Natural killer cell treated with Interleukin-12 subunit alpha and Interleukin-12 subunit beta and Interleukin-15 and Interleukin-18, amount 100 ng/mL, for 72 hours (primary cell): ENCODE measurements at regions not wholly inside any gene's neighbourhood (a gene's known extent, or its start where the extent isn't known, plus 50 kb on each side); places are given as distances from the start of the nearest gene placed in this dataset.

Source experiments
- ATAC-seq, 2 donors: fragments of 150-1000 bp; cut with Tn5 transposase in 1 of 2; sonication (Bioruptor Pico), chemical (Tn5 transposase) in 1 of 2; 2 replicates each; pipeline ENCODE4 v1.10.0; 2021
- DNase-seq: peaks from one replicate; pipeline ENCODE4 v3.0.0; 2022; ENCODE audit warnings: low spot score
- H3K27ac Mint-ChIP-seq, 2 donors: 1 replicate in 1 of 2; 2 replicates in 1 of 2; pipeline ENCODE4 v1.8.0; 2022; ENCODE audit warnings: mixed read lengths in 2 of 2, mild to moderate bottlenecking in 1 of 2, moderate library complexity in 1 of 2
- H3K27me3 Mint-ChIP-seq, 2 donors: 1 replicate in 1 of 2; 2 replicates in 1 of 2; pipeline ENCODE4 v1.8.0; 2022; ENCODE audit warnings: mixed read lengths in 2 of 2
- H3K36me3 Mint-ChIP-seq: one replicate; pipeline ENCODE4 v1.8.0; 2022; ENCODE audit warnings: mixed read lengths
- H3K4me1 Mint-ChIP-seq, 2 donors: 1 replicate in 1 of 2; 2 replicates in 1 of 2; pipeline ENCODE4 v1.8.0; 2022; ENCODE audit warnings: low read depth in 2 of 2, mixed read lengths in 2 of 2, mild to moderate bottlenecking in 1 of 2
- H3K4me3 Mint-ChIP-seq: one replicate; pipeline ENCODE4 v1.8.0; 2022; ENCODE audit warnings: mixed read lengths
- H3K9me3 Mint-ChIP-seq: 2 replicates; pipeline ENCODE4 v1.8.0; 2022; ENCODE audit warnings: mixed read lengths

DNA sequence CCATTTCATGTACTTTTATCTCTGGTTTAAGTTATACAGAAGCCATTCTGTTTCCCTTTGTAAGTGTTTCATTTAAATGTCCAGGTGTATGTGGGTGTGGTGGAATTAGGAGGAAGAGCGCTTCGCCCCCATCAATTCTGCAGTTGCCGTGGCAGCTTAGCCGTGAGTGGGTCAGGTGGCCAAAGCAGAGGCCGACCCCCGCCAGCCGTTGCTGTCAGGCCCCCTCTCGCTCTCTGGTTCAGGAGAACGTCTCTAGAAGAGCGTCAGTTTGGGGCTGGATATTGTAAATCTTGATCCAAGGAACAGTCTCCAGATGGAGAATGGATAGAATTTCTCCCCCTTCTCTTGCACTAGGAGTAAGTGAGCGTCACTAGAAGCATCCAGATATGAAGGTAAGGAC, 367.4 kb downstream of the FOXA2 start:
- no peaks in the 10 kb centered on the region for H3K27me3 Mint-ChIP-seq
- peaks cover 3% of the 10 kb centered on the region for H3K9me3 Mint-ChIP-seq
- ATAC-seq (no peak), DNase-seq (no peak)
- no peaks in the 10 kb centered on the region for H3K4me1 Mint-ChIP-seq
- no peak overlapping the region for H3K4me3 Mint-ChIP-seq
- no peaks in the 10 kb centered on the region for H3K36me3 Mint-ChIP-seq
- no peak overlapping the region for H3K27ac Mint-ChIP-seq

DNA sequence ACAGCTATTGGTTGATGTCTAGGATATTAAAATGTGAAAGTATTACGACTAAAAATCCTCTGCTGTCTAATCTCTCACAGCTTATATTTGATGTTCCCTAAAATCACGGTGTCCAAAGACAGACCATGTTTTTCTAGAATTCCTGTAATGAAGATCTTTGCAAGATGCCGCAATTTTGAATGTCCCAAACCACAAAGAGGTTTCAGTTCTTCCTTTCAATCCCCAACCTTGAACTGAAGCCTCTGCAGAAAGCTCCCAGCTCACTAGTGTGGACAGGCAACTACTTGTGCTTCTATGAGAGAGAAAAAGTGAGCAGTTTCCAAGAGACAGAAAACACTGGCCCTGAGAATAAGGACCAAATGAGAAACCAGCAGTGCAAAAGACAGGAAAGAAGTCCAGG, 370.1 kb downstream of the FOXA2 start:
- H3K27me3 Mint-ChIP-seq = no peaks in the 10 kb centered on the region
- H3K9me3 Mint-ChIP-seq = peaks cover 3% of the 10 kb centered on the region
- ATAC-seq (no peak), DNase-seq (no peak)
- H3K4me3 Mint-ChIP-seq = no peak overlapping the region
- H3K4me1 Mint-ChIP-seq = no peaks in the 10 kb centered on the region
- H3K36me3 Mint-ChIP-seq = no peaks in the 10 kb centered on the region
- no peak overlapping the region for H3K27ac Mint-ChIP-seq

DNA sequence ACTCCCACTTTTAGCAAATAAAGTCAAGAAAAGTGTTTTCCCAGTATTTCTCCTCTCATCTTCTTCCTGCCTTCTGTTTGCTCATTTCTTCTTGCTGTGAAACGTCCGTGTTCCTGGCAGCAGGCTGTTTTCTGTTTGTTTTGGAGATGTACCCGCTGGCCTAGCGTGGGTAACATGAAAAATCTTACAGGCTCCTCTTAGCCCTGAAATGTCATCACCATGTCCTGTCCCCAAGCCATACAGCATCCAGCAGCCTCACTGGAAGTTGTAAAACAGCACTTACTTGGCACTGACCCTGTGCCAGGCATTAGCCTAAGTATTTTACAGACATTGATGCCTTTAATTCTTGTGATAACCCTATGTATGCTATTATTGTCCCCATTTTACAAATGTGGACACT, 371.1 kb downstream of the FOXA2 start:
- no peak for DNase-seq
- H3K27me3 Mint-ChIP-seq = no peaks in the 10 kb centered on the region
- no peaks in the 10 kb centered on the region for H3K4me1 Mint-ChIP-seq
- H3K36me3 Mint-ChIP-seq = no peaks in the 10 kb centered on the region
- H3K27ac Mint-ChIP-seq = no peak overlapping the region
- ATAC-seq = no peak
- H3K9me3 Mint-ChIP-seq = peaks cover 6% of the 10 kb centered on the region
- no peak overlapping the region for H3K4me3 Mint-ChIP-seq

DNA sequence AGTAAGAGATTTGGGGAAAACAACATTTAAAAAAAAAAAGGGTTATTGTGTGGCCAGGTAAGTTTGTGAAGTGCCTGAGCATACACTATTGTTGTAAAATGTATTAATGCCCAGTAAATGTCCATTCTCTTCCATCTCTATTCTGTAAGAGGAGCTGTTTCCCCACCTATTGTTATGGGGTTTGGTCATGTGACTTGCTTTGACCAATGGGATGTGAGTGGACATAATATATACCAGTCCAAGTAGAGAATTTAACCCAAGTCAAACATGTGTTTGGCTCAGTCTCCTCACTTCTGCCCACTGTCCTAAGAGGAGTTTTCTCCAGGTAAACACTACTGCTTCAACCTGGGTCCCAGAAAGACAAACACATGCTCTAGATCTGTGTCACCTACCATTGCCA, 377.1 kb downstream of the FOXA2 start:
- ATAC-seq = no peak
- Mint-ChIP-seq H3K4me1 (no peaks in the 10 kb centered on the region), H3K4me3 (no peak overlapping the region), H3K27ac (no peak overlapping the region), H3K36me3 (no peaks in the 10 kb centered on the region), H3K9me3 (peaks cover 9% of the 10 kb centered on the region), H3K27me3 (no peaks in the 10 kb centered on the region)
- DNase-seq = no peak

DNA sequence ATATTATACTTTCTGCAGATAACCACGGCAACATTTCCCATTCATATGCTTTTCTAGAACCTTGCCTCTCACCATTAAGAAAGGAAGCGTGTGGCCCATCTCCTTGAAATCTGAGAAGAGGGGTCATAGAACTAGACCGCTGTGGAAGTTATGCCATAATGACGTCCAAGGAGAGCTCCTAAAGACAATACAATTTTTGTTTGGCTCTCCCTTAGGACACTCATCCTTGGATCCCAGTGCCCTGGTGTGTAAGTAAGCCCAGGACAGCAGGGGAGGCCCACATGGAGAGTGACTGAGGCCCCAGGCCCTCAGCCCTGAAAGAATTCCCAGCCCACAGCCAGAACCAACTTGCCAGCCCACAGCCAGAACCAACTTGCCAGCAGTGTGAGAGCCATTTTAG, 379.6 kb downstream of the FOXA2 start:
- Mint-ChIP-seq H3K4me3 (no peak overlapping the region), H3K4me1 (no peaks in the 10 kb centered on the region), H3K27me3 (no peaks in the 10 kb centered on the region), H3K9me3 (peaks cover 9% of the 10 kb centered on the region), H3K36me3 (no peaks in the 10 kb centered on the region), H3K27ac (no peak overlapping the region)
- ATAC-seq = no peak
- no peak for DNase-seq

DNA sequence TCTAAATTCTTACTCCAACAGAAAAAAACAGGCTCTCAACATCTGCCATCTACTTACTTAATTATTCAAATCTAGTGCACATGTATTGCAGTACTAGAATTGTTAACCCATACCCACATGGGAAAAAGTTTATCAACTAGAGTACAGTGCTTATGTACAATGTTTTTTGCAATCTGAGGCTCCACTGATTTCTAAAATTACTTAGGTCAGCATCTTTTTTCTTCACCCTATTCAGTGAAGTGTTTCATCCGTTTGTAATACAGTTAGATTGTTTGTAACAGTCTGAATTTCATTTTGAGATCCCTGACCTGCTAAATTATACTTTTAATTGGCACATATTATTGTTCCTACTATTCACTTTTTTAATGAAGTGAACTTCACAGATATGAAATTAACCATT, 402.2 kb downstream of the FOXA2 start:
- Mint-ChIP-seq H3K4me3 (no peak overlapping the region), H3K27me3 (no peaks in the 10 kb centered on the region), H3K4me1 (no peaks in the 10 kb centered on the region), H3K27ac (no peak overlapping the region), H3K9me3 (peaks cover 3% of the 10 kb centered on the region), H3K36me3 (no peaks in the 10 kb centered on the region)
- DNase-seq (no peak), ATAC-seq (no peak)

DNA sequence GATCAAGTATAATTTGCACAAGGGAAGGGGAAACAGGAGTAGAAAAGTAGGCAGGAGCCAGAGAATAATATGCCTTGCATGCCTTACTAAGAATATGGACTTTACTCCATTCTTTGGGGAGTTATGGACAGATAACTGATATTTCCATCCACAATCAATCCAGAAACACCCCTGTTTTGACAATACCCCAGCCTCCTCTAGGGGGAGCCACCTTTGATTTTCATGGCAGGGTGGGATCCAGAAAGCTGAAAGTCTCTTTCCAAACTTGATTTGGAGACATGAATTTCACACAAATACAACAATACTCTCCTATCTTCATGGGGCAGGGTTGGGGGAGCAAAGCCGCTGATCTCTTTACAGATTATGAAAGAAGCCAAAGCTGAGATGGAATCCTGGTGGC, 404.1 kb downstream of the FOXA2 start:
- Mint-ChIP-seq H3K27me3 (no peaks in the 10 kb centered on the region), H3K4me3 (no peak overlapping the region), H3K9me3 (peaks cover 11% of the 10 kb centered on the region), H3K4me1 (no peaks in the 10 kb centered on the region), H3K27ac (no peak overlapping the region), H3K36me3 (no peaks in the 10 kb centered on the region)
- ATAC-seq (no peak), DNase-seq (no peak)

DNA sequence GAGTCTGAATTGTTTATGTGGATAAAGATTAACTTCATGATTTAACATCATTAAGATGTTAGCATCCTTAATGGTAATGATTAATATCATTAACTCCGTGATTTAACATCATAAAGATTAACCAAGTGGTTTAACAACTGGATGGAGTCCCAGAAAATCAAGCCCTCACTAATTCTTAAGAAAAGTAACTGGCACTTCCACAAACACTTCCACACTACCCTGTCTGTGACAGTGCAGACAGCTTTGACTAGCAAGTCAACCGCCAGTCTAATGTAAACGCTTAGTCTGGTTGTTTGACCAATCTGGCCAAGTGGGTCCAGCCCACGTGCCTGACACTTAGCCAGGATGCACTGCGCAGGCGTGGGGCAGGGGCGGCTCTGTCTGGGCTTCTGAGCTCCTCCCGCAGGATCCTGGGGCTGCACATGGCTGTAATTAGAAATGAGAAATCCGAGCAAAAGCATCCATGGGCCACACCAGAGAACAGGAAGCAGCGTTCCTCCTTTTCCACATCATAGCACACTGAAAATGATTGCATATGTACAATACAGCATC, 424.2 kb downstream of the FOXA2 start:
- no peaks in the 10 kb centered on the region for H3K4me1 Mint-ChIP-seq
- H3K27ac Mint-ChIP-seq = no peak overlapping the region
- peaks cover 4% of the 10 kb centered on the region for H3K36me3 Mint-ChIP-seq
- no peak overlapping the region for H3K4me3 Mint-ChIP-seq
- DNase-seq = no peak
- peaks cover 15% of the 10 kb centered on the region for H3K9me3 Mint-ChIP-seq
- no peak for ATAC-seq
- H3K27me3 Mint-ChIP-seq = no peaks in the 10 kb centered on the region

DNA sequence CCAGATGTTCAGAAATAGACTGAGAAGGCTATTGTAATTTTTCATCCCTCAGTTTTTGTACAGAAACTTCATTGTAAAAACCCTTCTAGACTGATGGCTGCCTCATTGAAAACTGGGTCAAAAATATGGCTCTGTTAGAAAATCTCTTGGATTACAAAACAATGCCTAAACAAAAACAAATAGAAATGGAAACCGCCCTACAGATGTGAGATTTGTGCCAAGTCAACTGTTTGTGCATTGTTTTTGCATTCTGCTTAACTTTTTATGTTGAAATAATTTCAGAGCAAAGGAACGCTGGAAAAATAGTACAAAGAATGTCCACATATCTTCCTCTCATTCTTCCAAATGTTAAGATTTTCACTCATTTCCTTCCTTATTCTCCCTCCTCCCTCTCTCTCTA, 425.1 kb downstream of the FOXA2 start:
- Mint-ChIP-seq H3K27me3 (no peaks in the 10 kb centered on the region), H3K27ac (no peak overlapping the region), H3K4me1 (no peaks in the 10 kb centered on the region), H3K4me3 (no peak overlapping the region), H3K9me3 (peaks cover 18% of the 10 kb centered on the region), H3K36me3 (peaks cover 4% of the 10 kb centered on the region)
- ATAC-seq (no peak), DNase-seq (no peak)

DNA sequence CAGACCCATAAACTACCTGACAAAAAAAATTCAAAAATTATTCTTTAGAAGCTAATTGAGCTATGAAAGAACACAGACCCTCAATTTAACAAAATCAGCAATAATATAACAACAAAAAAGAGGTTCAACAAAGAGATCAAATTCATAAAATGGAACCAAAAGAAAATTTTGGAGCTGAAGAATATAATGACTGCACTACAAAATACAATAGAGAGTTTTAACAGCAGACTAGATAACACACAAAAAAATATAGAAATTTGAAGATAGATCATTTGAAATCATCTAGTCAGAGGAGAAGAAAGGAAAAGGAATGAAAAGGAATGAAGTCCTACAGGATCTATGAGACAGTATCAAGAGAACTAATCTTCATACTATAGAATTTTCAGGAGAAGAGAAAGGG, 422.1 kb downstream of the PAX1 start:
- Mint-ChIP-seq H3K36me3 (peaks cover 10% of the 10 kb centered on the region), H3K27me3 (no peaks in the 10 kb centered on the region), H3K27ac (no peak overlapping the region), H3K9me3 (peaks cover 26% of the 10 kb centered on the region), H3K4me3 (no peak overlapping the region), H3K4me1 (no peaks in the 10 kb centered on the region)
- DNase-seq = no peak
- ATAC-seq = no peak

DNA sequence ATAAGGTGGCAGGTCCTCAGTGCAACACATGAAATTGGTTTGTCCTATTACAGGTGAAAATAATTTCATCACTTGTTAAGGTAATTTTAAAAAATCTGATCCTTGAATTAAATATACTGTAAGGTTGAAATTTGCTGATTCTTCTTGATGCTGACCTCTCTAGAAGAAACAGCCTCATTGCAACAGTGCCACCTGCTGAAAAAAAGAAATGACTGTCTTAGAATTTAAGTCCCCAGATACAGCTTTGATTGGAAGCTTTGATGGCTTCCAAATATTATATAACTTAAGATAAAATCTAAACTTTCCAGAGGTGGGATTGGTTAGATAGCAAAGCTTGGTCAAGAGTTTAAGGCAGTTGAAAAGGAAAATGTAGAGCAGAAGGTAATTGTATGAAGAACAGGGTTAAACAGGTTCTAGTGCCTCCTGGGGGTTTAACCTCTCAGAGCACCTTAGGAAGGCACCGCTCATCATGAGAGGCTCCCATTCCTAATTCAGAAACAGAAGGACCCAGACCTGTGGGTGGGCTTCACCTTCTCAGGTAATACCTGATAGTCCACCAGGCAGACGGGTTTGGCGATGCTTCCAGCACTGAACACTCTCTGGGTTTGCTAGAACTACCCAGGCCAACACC, 401.0 kb downstream of the PAX1 start:
- H3K4me1 Mint-ChIP-seq = no peaks in the 10 kb centered on the region
- no peak for ATAC-seq
- H3K4me3 Mint-ChIP-seq = no peak overlapping the region
- peaks cover 7% of the 10 kb centered on the region for H3K36me3 Mint-ChIP-seq
- H3K27ac Mint-ChIP-seq = no peak overlapping the region
- peaks cover 30% of the 10 kb centered on the region for H3K9me3 Mint-ChIP-seq
- no peaks in the 10 kb centered on the region for H3K27me3 Mint-ChIP-seq
- no peak for DNase-seq

DNA sequence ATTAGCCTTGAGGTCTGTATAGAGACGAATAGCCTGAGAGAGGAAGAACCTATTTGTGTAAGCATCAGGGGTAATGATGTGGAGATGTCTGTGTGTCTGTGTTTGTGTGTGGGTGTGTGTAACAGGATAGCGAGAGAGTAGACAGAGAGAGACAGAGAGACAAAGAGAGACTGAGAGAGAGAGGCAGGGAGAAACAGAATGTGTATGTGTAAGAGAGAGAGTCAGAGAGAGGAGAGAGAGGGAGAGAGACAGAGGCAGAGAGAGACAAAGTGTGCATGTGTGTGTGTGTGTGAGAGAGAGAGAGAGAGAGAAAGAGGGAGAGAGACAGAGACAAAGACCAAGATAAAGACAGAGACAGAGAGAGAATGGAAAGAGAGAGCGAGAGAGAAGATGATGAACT, 396.1 kb downstream of the PAX1 start:
- H3K4me3 Mint-ChIP-seq = no peak overlapping the region
- no peak overlapping the region for H3K27ac Mint-ChIP-seq
- ATAC-seq = no peak
- H3K36me3 Mint-ChIP-seq = peaks cover 6% of the 10 kb centered on the region
- no peak for DNase-seq
- no peaks in the 10 kb centered on the region for H3K4me1 Mint-ChIP-seq
- H3K9me3 Mint-ChIP-seq = peaks cover 22% of the 10 kb centered on the region
- H3K27me3 Mint-ChIP-seq = no peaks in the 10 kb centered on the region

DNA sequence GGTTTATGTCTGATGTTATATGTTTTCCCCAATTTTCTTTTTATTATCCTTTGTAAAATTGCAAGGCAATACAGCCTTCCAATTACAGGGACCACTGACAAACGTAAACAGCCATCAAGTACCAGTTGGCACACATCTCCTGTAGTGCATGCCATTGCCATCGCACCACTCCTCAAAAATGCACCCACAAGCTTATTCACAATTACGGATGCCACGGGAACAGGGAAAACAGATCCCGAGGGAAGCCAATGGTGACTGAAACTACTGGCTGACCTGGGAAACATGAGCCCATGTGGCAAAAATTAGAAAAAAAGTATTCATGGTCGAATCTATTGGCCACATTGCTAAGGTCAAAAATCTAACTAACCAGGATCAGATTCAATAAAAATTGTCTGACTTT, 395.2 kb downstream of the PAX1 start:
- Mint-ChIP-seq H3K9me3 (peaks cover 22% of the 10 kb centered on the region), H3K4me3 (no peak overlapping the region), H3K36me3 (peaks cover 6% of the 10 kb centered on the region), H3K27me3 (no peaks in the 10 kb centered on the region), H3K27ac (no peak overlapping the region), H3K4me1 (no peaks in the 10 kb centered on the region)
- no peak for DNase-seq
- no peak for ATAC-seq

DNA sequence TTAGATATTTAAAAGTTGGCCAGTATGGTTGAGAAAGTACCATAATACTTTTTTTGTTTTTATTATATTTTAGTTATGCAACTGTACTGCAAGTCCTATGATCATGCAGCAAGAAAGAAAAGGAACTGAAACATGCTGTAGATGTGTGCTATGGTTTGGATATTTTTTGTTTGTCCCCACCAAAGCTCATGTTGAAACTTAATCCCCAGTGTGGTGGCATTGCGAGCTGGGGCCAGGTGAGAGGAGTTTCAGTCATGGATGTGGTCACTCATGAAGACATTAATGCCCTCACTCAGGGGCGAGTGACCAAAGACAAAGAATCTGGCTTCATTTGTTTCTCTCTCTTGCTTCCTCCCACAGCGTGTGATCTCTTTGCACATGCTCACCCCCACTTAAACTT, 393.9 kb downstream of the PAX1 start:
- Mint-ChIP-seq H3K27me3 (no peaks in the 10 kb centered on the region), H3K4me1 (no peaks in the 10 kb centered on the region), H3K36me3 (peaks cover 6% of the 10 kb centered on the region), H3K4me3 (no peak overlapping the region), H3K9me3 (peaks cover 26% of the 10 kb centered on the region), H3K27ac (no peak overlapping the region)
- no peak for DNase-seq
- no peak for ATAC-seq

DNA sequence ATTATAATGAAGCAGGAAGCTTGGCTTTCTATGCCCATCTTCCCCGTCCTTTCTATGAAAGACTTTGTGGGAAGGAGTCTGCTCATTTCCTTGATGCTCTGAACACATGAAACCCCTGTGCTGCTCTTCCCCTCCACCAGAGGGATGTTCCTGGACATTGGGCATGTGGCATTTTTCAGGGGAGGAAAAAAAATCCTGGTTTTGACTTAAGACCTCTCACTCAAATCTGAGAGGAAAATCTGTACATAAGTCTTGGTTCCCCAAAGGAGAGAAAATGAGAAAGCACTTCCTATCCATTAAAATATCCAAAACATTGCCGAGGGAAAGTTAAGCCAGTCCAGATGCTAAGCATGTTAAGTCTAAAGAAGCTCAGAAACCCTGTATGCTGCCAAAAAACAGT, 393.0 kb downstream of the PAX1 start:
- Mint-ChIP-seq H3K27me3 (no peaks in the 10 kb centered on the region), H3K4me1 (no peaks in the 10 kb centered on the region), H3K9me3 (peaks cover 23% of the 10 kb centered on the region), H3K4me3 (no peak overlapping the region), H3K36me3 (peaks cover 6% of the 10 kb centered on the region), H3K27ac (no peak overlapping the region)
- DNase-seq = no peak
- ATAC-seq = no peak
